K562 (cell line): ENCODE measurements at regions not wholly inside any gene's neighbourhood (a gene's known extent, or its start where the extent isn't known, plus 50 kb on each side); places are given as distances from the start of the nearest gene placed in this dataset.

Source experiments
- CBFA2T3 ChIP-seq: fragments of 450-650 bp; IDR thresholded peaks from 2 replicates; pipeline ENCODE4 v1.6.1; 2017
- CEBPG ChIP-seq, 3 experiments: fragments of 200-800 bp in 1 of 3; sonication (Bioruptor generic) in 1 of 3; sonication (generic) in 1 of 3; formaldehyde crosslinking in 1 of 3; IDR thresholded peaks in 2 of 3; conservative IDR thresholded peaks in 1 of 3; 2 replicates each; pipeline versions ENCODE4 v1.6.1 to v1.8.0; 2016 to 2022; ENCODE audit warnings: missing compliant biosample characterization in 2 of 3, missing genetic modification characterization in 2 of 3, mild to moderate bottlenecking in 1 of 3, missing genetic modification reagents in 1 of 3
- CREB1 ChIP-seq, 2 experiments: sonication (generic) in 1 of 2; formaldehyde crosslinking in 1 of 2; IDR thresholded peaks; 2 replicates each; pipeline versions ENCODE4 v1.6.1 to v1.8.0; 2012 to 2022; ENCODE audit warnings: inconsistent platforms in 1 of 2, mild to moderate bottlenecking in 1 of 2, missing genetic modification reagents in 1 of 2, moderate library complexity in 1 of 2
- DDX20 ChIP-seq: fragments of 450-650 bp; IDR thresholded peaks from 2 replicates; pipeline ENCODE4 v1.6.1; 2016; ENCODE audit warnings: missing genetic modification characterization, low read depth, mild to moderate bottlenecking, missing compliant biosample characterization, moderate library complexity
- GABPB2 ChIP-seq: fragments of 250-450 bp; sonication (Bioruptor Pico); conservative IDR thresholded peaks from 2 replicates; pipeline ENCODE4 v1.5.1; 2021; ENCODE audit warnings: mild to moderate bottlenecking
- HCFC1 ChIP-seq: IDR thresholded peaks from 2 replicates; pipeline ENCODE4 v1.6.1; 2012; ENCODE audit warnings: low read depth, low read length, improper control_type of control experiment
- HNRNPK ChIP-seq: fragments of 200-400 bp; formaldehyde crosslinking; IDR thresholded peaks from one replicate; pipeline ENCODE4 v1.6.1; 2018; ENCODE audit warnings: mild to moderate bottlenecking, low read depth, low read length; ENCODE audit not compliant: poor library complexity, severe bottlenecking
- MBD2 ChIP-seq: sonication (generic); IDR thresholded peaks from 2 replicates; pipeline ENCODE4 v1.6.1; 2016; ENCODE audit warnings: low read depth, borderline replicate concordance
- NCOA6 ChIP-seq: fragments of 450-650 bp; IDR thresholded peaks from 2 replicates; pipeline ENCODE4 v1.6.1; 2017; ENCODE audit warnings: mild to moderate bottlenecking
- NR2C1 ChIP-seq, 2 experiments: fragments of 450-650 bp; IDR thresholded peaks; 2 replicates each; pipeline ENCODE4 v1.6.1; 2017; ENCODE audit warnings: mild to moderate bottlenecking in 2 of 2, antibody characterized with exemption in 1 of 2, inconsistent platforms in 1 of 2, missing compliant biosample characterization in 1 of 2, missing genetic modification characterization in 1 of 2
- PKNOX1 ChIP-seq: fragments of 450-650 bp; IDR thresholded peaks from 2 replicates; pipeline ENCODE4 v1.6.1; 2016
- POU5F1 ChIP-seq: fragments of 150-350 bp; IDR thresholded peaks from 2 replicates; pipeline ENCODE4 v1.6.1; 2014; ENCODE audit warnings: borderline replicate concordance, low read length, low read depth, mild to moderate bottlenecking; ENCODE audit not compliant: partially characterized antibody
- RCOR1 ChIP-seq, 2 experiments: IDR thresholded peaks; 2 replicates each; pipeline ENCODE4 v1.6.1; 2012; ENCODE audit warnings: low read depth in 2 of 2, low read length in 2 of 2, borderline replicate concordance in 1 of 2, improper control_type of control experiment in 1 of 2
- SMARCC2 ChIP-seq: fragments of 450-650 bp; IDR thresholded peaks from 2 replicates; pipeline ENCODE4 v1.6.1; 2017; ENCODE audit warnings: antibody characterized with exemption, moderate library complexity, mild to moderate bottlenecking, low read depth
- SREBF2 ChIP-seq: sonication (generic); formaldehyde crosslinking; IDR thresholded peaks from 2 replicates; pipeline ENCODE4 v1.4.0; 2020; ENCODE audit warnings: mild to moderate bottlenecking, missing genetic modification reagents
- TFAP4 ChIP-seq: sonication (generic); formaldehyde crosslinking; IDR thresholded peaks from 2 replicates; pipeline ENCODE4 v1.8.0; 2022; ENCODE audit warnings: missing genetic modification reagents, mild to moderate bottlenecking, moderate library complexity, borderline replicate concordance
- VEZF1 ChIP-seq: fragments of 200-800 bp; sonication (Bioruptor generic); IDR thresholded peaks from 2 replicates; pipeline ENCODE4 v1.6.1; 2017; ENCODE audit warnings: missing genetic modification characterization, missing compliant biosample characterization
- XRCC3 ChIP-seq: fragments of 450-650 bp; IDR thresholded peaks from 2 replicates; pipeline ENCODE4 v1.6.1; 2017; ENCODE audit warnings: mild to moderate bottlenecking, moderate library complexity
- ZFP36 ChIP-seq: fragments of 150-350 bp; IDR thresholded peaks from 2 replicates; pipeline ENCODE4 v1.6.1; 2018; ENCODE audit warnings: low read length, low read depth; ENCODE audit not compliant: partially characterized antibody
- ZNF12 ChIP-seq: sonication (generic); formaldehyde crosslinking; IDR thresholded peaks from 2 replicates; pipeline ENCODE4 v1.4.0; 2020; ENCODE audit warnings: mild to moderate bottlenecking, missing genetic modification reagents
- ZNF354B ChIP-seq: fragments of 250-450 bp; sonication (Bioruptor Pico); IDR thresholded peaks from 2 replicates; pipeline ENCODE4 v1.4.0; 2020
- ZNF511 ChIP-seq: sonication (generic); formaldehyde crosslinking; IDR thresholded peaks from 2 replicates; pipeline ENCODE4 v1.8.0; 2022; ENCODE audit warnings: mild to moderate bottlenecking, missing genetic modification reagents
- ZNF707 ChIP-seq: fragments of 250-450 bp; sonication (Bioruptor Pico); conservative IDR thresholded peaks from 2 replicates; pipeline ENCODE4 v1.8.0; 2022; ENCODE audit warnings: inconsistent platforms, mild to moderate bottlenecking, moderate library complexity

- TF ChIP-seq CEBPG (CRISPR knock-in tag; IDR thresholded peaks at IDR 0.05) (no peak), CEBPG (tag; conservative IDR thresholded peaks at IDR 0.05 in 1 of 2, IDR thresholded peaks at IDR 0.05 in 1 of 2) (peak; percentile 12 to 52; a peak in 2 of 4 replicates), RCOR1 (IDR thresholded peaks at IDR 0.05; ENCODE audit: borderline replicate concordance in 1 of 2, low read depth in 2 of 2, low read length in 2 of 2) (peak in 1 of 2 experiments; percentile 73; a peak in 2 of 4 replicates), CREB1 (IDR thresholded peaks at IDR 0.05) (no peak), CREB1 (CRISPR knock-in tag; IDR thresholded peaks at IDR 0.05) (no peak), XRCC3 (no peak), DDX20 (no peak), SREBF2 (no peak), NR2C1 (IDR thresholded peaks at IDR 0.05) (no peak), NR2C1 (tag; IDR thresholded peaks at IDR 0.05) (no peak), NCOA6 (no peak), ZNF707 (CRISPR knock-in tag) (no peak), HNRNPK (no peak), TFAP4 (CRISPR knock-in tag) (peak; percentile 60), POU5F1 (no peak), CBFA2T3 (peak; percentile 71), ZNF511 (no peak), ZFP36 (no peak), GABPB2 (no peak), VEZF1 (CRISPR knock-in tag) (peak; percentile 92), ZNF12 (CRISPR knock-in tag) (no peak), MBD2 (no peak), ZNF354B (CRISPR knock-in tag) (no peak), SMARCC2 (no peak), HCFC1 (no peak), PKNOX1 (peak; percentile 37; the same call in 1 of the 2 replicates)
Measured at GRCh38 chr9:38227061-38227540, 158.1 kb upstream of the SHB start (continued).
